Astrocyte (in vitro differentiated cells and primary cell): ENCODE measurements at regions not wholly inside any gene's neighbourhood (a gene's known extent, or its start where the extent isn't known, plus 50 kb on each side); places are given as distances from the start of the nearest gene placed in this dataset.

ENCODE experiments used
- DNase-seq: peaks from one replicate; pipeline ENCODE4 v3.0.0-alpha.2; 2010; ENCODE audit warnings: low read depth
- FAIRE-seq: peaks from 2 replicates; lab custom pipeline; 2011; peaks lifted over from hg19 to GRCh38; lab: Jason Lieb, UNC
- H2AFZ ChIP-seq: 2 replicates; pipeline ENCODE4 v1.6.0; 2012; ENCODE audit warnings: low read depth, low read length, inconsistent platforms
- H3K27ac ChIP-seq: 2 replicates; pipeline ENCODE4 v1.5.1; 2011; ENCODE audit warnings: low read depth, low read length, inconsistent platforms
- H3K27me3 ChIP-seq: 2 replicates; pipeline ENCODE4 v1.6.0; 2011; ENCODE audit warnings: low read length, inconsistent platforms; ENCODE audit not compliant: insufficient read depth
- H3K36me3 ChIP-seq: 2 replicates; pipeline ENCODE4 v1.5.1; 2011; ENCODE audit warnings: low read length, inconsistent platforms; ENCODE audit not compliant: insufficient read depth
- H3K4me1 ChIP-seq: 2 replicates; pipeline ENCODE4 v1.5.1; 2011; ENCODE audit warnings: low read length, inconsistent platforms; ENCODE audit not compliant: insufficient read depth
- H3K4me2 ChIP-seq: 2 replicates; pipeline ENCODE4 v1.6.0; 2012; ENCODE audit warnings: low read length, inconsistent platforms
- H3K4me3 ChIP-seq: 2 replicates; pipeline ENCODE4 v1.5.1; 2011; ENCODE audit warnings: low read depth, mild to moderate bottlenecking, low read length, inconsistent platforms; ENCODE audit not compliant: insufficient read depth
- H3K79me2 ChIP-seq: 2 replicates; pipeline ENCODE4 v1.6.0; 2012; ENCODE audit warnings: mild to moderate bottlenecking, low read length, inconsistent platforms; ENCODE audit not compliant: insufficient read depth
- H3K9ac ChIP-seq: 2 replicates; pipeline ENCODE4 v1.6.0; 2012; ENCODE audit warnings: mild to moderate bottlenecking, low read length, inconsistent platforms
- H3K9me3 ChIP-seq: 2 replicates; pipeline ENCODE4 v1.5.1; 2012; ENCODE audit warnings: low read depth, mild to moderate bottlenecking, low read length, inconsistent platforms; ENCODE audit not compliant: insufficient read depth
- H4K20me1 ChIP-seq: 2 replicates; pipeline ENCODE4 v1.6.0; 2012; ENCODE audit warnings: low read length, inconsistent platforms; ENCODE audit not compliant: insufficient read depth
- H3K27ac Mint-ChIP-seq: one replicate; pipeline ENCODE4 v1.8.0; 2021; ENCODE audit warnings: mild to moderate bottlenecking, mixed read lengths; ENCODE audit not compliant: unreplicated experiment
- H3K27me3 Mint-ChIP-seq: one replicate; pipeline ENCODE4 v1.8.0; 2021; ENCODE audit warnings: low read depth, mixed read lengths; ENCODE audit not compliant: unreplicated experiment
- H3K36me3 Mint-ChIP-seq: one replicate; pipeline ENCODE4 v1.8.0; 2021; ENCODE audit warnings: low read depth, mixed read lengths; ENCODE audit not compliant: unreplicated experiment
- H3K4me1 Mint-ChIP-seq: one replicate; pipeline ENCODE4 v1.8.0; 2021; ENCODE audit warnings: low read depth, mixed read lengths; ENCODE audit not compliant: unreplicated experiment
- H3K4me3 Mint-ChIP-seq: one replicate; pipeline ENCODE4 v1.8.0; 2021; ENCODE audit warnings: mild to moderate bottlenecking, moderate library complexity, mixed read lengths; ENCODE audit not compliant: unreplicated experiment
- H3K9me3 Mint-ChIP-seq: one replicate; pipeline ENCODE4 v1.8.0; 2021; ENCODE audit warnings: mild to moderate bottlenecking, mixed read lengths; ENCODE audit not compliant: unreplicated experiment
- CTCF ChIP-seq: IDR thresholded peaks from 2 replicates; pipeline ENCODE4 v1.5.1; 2011; ENCODE audit warnings: low read depth, mild to moderate bottlenecking, inconsistent platforms, low read length, moderate library complexity; ENCODE audit not compliant: insufficient read depth
- EZH2 ChIP-seq: IDR thresholded peaks from 2 replicates; pipeline ENCODE4 v1.6.1; 2012; ENCODE audit warnings: mild to moderate bottlenecking, low read length, inconsistent platforms; ENCODE audit not compliant: insufficient read depth

- H3K36me3 ChIP-seq: no peaks in the 10 kb centered on the region
- H3K9me3 Mint-ChIP-seq: peaks cover 15% of the 10 kb centered on the region
- no peak overlapping the region for H3K27ac ChIP-seq
- H3K4me1 ChIP-seq: peaks cover 2% of the 10 kb centered on the region
- no peaks in the 10 kb centered on the region for H3K79me2 ChIP-seq
- peaks cover 5% of the 10 kb centered on the region for H3K4me1 Mint-ChIP-seq
- H3K4me3 Mint-ChIP-seq: no peak overlapping the region
- no peak overlapping the region for H3K4me2 ChIP-seq
- no peak overlapping the region for H3K4me3 ChIP-seq
- no peaks in the 10 kb centered on the region for H3K27me3 Mint-ChIP-seq
- TF ChIP-seq EZH2 (no peak), CTCF (no peak)
- no peak overlapping the region for H2AFZ ChIP-seq
- FAIRE-seq (no peak), DNase-seq (peak; percentile 27)
- no peaks in the 10 kb centered on the region for H3K27me3 ChIP-seq
- no peaks in the 10 kb centered on the region for H4K20me1 ChIP-seq
- H3K36me3 Mint-ChIP-seq: no peaks in the 10 kb centered on the region
- H3K9me3 ChIP-seq: no peaks in the 10 kb centered on the region
- H3K9ac ChIP-seq: no peak overlapping the region
- no peak overlapping the region for H3K27ac Mint-ChIP-seq
Observed at GRCh38 chr11:95459291-95460042, 228.5 kb upstream of the SESN3 start.

GRCh38 chr11:95456714-95457491 lies 225.9 kb upstream of the SESN3 start:
- Histone ChIP-seq H3K36me3 (no peaks in the 10 kb centered on the region), H3K4me3 (no peak overlapping the region), H3K4me2 (no peak overlapping the region), H2AFZ (no peak overlapping the region), H3K4me1 (peaks cover 18% of the 10 kb centered on the region), H3K9me3 (no peaks in the 10 kb centered on the region), H3K27ac (no peak overlapping the region), H4K20me1 (no peaks in the 10 kb centered on the region), H3K79me2 (no peaks in the 10 kb centered on the region), H3K27me3 (no peaks in the 10 kb centered on the region), H3K9ac (no peak overlapping the region)
- no peak overlapping the region for H3K4me3 Mint-ChIP-seq
- H3K27me3 Mint-ChIP-seq: no peaks in the 10 kb centered on the region
- H3K27ac Mint-ChIP-seq: no peak overlapping the region
- H3K4me1 Mint-ChIP-seq: peaks cover 16% of the 10 kb centered on the region
- DNase-seq (peak; percentile 62), FAIRE-seq (no peak)
- H3K9me3 Mint-ChIP-seq: peaks cover 11% of the 10 kb centered on the region
- TF ChIP-seq CTCF (no peak), EZH2 (no peak)
- H3K36me3 Mint-ChIP-seq: no peaks in the 10 kb centered on the region
